ENCODE measurements at regions not wholly inside any gene's neighbourhood (a gene's known extent, or its start where the extent isn't known, plus 50 kb on each side); places are given as distances from the start of the nearest gene placed in this dataset.

- DNase-seq (no peak), FAIRE-seq (no peak)
- no peaks in the 10 kb centered on the region for H3K9me3 ChIP-seq (ENCODE audit: control insufficient read depth in 2 of 3, insufficient read depth in 1 of 3, low read length in 3 of 3)
- H3K4me1 ChIP-seq (ENCODE audit: control insufficient read depth in 2 of 3, insufficient read depth in 2 of 3, low read depth in 1 of 3, low read length in 3 of 3) = no peaks in the 10 kb centered on the region
- no peaks in the 10 kb centered on the region for H3K36me3 ChIP-seq (ENCODE audit: control insufficient read depth in 2 of 3, insufficient read depth in 3 of 3, low read length in 3 of 3)
- no peaks in the 10 kb centered on the region for H3K27me3 ChIP-seq (ENCODE audit: control insufficient read depth, insufficient read depth, low read length)
- H3K9ac ChIP-seq (ENCODE audit: low read length in 3 of 3) = no peak overlapping the region
- intact Hi-C loops (cut with DNase I) = no loop called here
- no peak overlapping the region for H3K4me3 ChIP-seq (ENCODE audit: low read length in 3 of 3)
- H3K27ac ChIP-seq (ENCODE audit: low read depth in 2 of 2, low read length in 2 of 2) = no peak overlapping the region
- TF ChIP-seq CTCF (IDR thresholded peaks at IDR 0.05; ENCODE audit: borderline replicate concordance, extremely low read depth, insufficient read depth) = no peak
Observed at GRCh38 chr6:103085801-103086200, 1692.3 kb downstream of the GRIK2 start.

GRCh38 chr6:103081876-103082630 lies 1688.5 kb downstream of the GRIK2 start:
- Histone ChIP-seq H3K9me3 (ENCODE audit: control insufficient read depth in 2 of 3, insufficient read depth in 1 of 3, low read length in 3 of 3) (no peaks in the 10 kb centered on the region), H3K27ac (ENCODE audit: low read depth in 2 of 2, low read length in 2 of 2) (no peak overlapping the region), H3K9ac (ENCODE audit: low read length in 3 of 3) (no peak overlapping the region), H3K4me1 (ENCODE audit: control insufficient read depth in 2 of 3, insufficient read depth in 2 of 3, low read depth in 1 of 3, low read length in 3 of 3) (no peaks in the 10 kb centered on the region), H3K27me3 (ENCODE audit: control insufficient read depth, insufficient read depth, low read length) (no peaks in the 10 kb centered on the region), H3K36me3 (ENCODE audit: control insufficient read depth in 2 of 3, insufficient read depth in 3 of 3, low read length in 3 of 3) (no peaks in the 10 kb centered on the region), H3K4me3 (ENCODE audit: low read length in 3 of 3) (no peak overlapping the region)
- FAIRE-seq (no peak), DNase-seq (no peak)
- TF ChIP-seq CTCF (IDR thresholded peaks at IDR 0.05; ENCODE audit: borderline replicate concordance, extremely low read depth, insufficient read depth) = no peak
- intact Hi-C loops (cut with DNase I) = no loop called here

- no peak for DNase-seq
- Histone ChIP-seq H3K9ac (ENCODE audit: low read length in 3 of 3) (no peak overlapping the region), H3K9me3 (ENCODE audit: control insufficient read depth in 2 of 3, insufficient read depth in 1 of 3, low read length in 3 of 3) (no peaks in the 10 kb centered on the region), H3K36me3 (ENCODE audit: control insufficient read depth in 2 of 3, insufficient read depth in 3 of 3, low read length in 3 of 3) (no peaks in the 10 kb centered on the region), H3K4me1 (ENCODE audit: control insufficient read depth in 2 of 3, insufficient read depth in 2 of 3, low read depth in 1 of 3, low read length in 3 of 3) (no peaks in the 10 kb centered on the region), H3K27ac (ENCODE audit: low read depth in 2 of 2, low read length in 2 of 2) (no peak overlapping the region), H3K4me3 (ENCODE audit: low read length in 3 of 3) (no peak overlapping the region), H3K27me3 (ENCODE audit: control insufficient read depth, insufficient read depth, low read length) (no peaks in the 10 kb centered on the region)
- no peak for FAIRE-seq
- intact Hi-C loops (cut with DNase I) = no loop called here
- TF ChIP-seq CTCF (IDR thresholded peaks at IDR 0.05; ENCODE audit: borderline replicate concordance, extremely low read depth, insufficient read depth) = no peak
Observed at GRCh38 chr6:103081126-103081525, 1687.6 kb downstream of the GRIK2 start.

- no peaks in the 10 kb centered on the region for H3K36me3 ChIP-seq (ENCODE audit: control insufficient read depth in 2 of 3, insufficient read depth in 3 of 3, low read length in 3 of 3)
- intact Hi-C loops (cut with DNase I) = no loop called here
- TF ChIP-seq CTCF (IDR thresholded peaks at IDR 0.05; ENCODE audit: borderline replicate concordance, extremely low read depth, insufficient read depth) = no peak
- no peaks in the 10 kb centered on the region for H3K9me3 ChIP-seq (ENCODE audit: control insufficient read depth in 2 of 3, insufficient read depth in 1 of 3, low read length in 3 of 3)
- no peaks in the 10 kb centered on the region for H3K27me3 ChIP-seq (ENCODE audit: control insufficient read depth, insufficient read depth, low read length)
- FAIRE-seq (no peak), DNase-seq (no peak)
- no peak overlapping the region for H3K9ac ChIP-seq (ENCODE audit: low read length in 3 of 3)
- H3K27ac ChIP-seq (ENCODE audit: low read depth in 2 of 2, low read length in 2 of 2) = no peak overlapping the region
- H3K4me1 ChIP-seq (ENCODE audit: control insufficient read depth in 2 of 3, insufficient read depth in 2 of 3, low read depth in 1 of 3, low read length in 3 of 3) = no peaks in the 10 kb centered on the region
- H3K4me3 ChIP-seq (ENCODE audit: low read length in 3 of 3) = no peak overlapping the region
Observed at GRCh38 chr6:103080497-103080896, 1687.0 kb downstream of the GRIK2 start.
